ENCODE measurements at regions not wholly inside any gene's neighbourhood (a gene's known extent, or its start where the extent isn't known, plus 50 kb on each side); places are given as distances from the start of the nearest gene placed in this dataset.

GRCh38 chr7:42315103-42315502 is 78.1 kb upstream of the GLI3 start:
- TF ChIP-seq CTCF (IDR thresholded peaks at IDR 0.05) (no peak), POLR2A (IDR thresholded peaks at IDR 0.05) (no peak)
